ENCODE measurements at regions not wholly inside any gene's neighbourhood (a gene's known extent, or its start where the extent isn't known, plus 50 kb on each side); places are given as distances from the start of the nearest gene placed in this dataset.

DNA sequence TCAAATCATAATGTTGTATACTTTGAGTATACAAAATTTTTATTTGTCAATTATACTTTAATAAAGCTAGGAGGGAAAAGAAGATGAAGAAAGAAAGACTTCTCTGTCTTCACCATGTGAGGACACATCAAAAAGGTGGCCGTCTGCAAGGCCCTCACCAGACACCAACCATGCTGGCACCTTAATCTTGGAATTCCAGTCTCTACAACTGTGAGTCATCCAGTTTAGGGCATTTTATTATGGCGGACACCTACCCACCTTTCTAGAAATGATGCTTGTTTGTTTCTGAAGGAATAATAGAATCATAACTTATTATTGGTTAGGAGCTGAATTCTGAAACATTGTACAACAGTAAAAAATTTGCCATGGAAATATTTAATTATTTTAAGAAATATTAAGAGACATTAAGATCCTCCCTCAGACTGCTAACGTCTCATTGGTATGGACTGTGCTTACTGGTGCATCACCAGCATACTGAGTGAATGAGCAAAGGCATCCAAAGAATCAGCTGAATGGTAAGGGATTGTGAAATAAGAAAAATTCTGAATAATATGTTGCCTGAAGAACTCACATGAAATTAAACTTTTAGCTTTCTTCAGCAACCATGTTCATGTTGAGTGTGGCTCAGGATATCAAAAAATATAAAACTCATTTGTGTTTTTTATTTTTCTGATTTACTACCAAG is 536.6 kb downstream of the HTR7 start:
- peak; percentile 91 for DNase-seq (ENCODE audit: low read depth)

DNA sequence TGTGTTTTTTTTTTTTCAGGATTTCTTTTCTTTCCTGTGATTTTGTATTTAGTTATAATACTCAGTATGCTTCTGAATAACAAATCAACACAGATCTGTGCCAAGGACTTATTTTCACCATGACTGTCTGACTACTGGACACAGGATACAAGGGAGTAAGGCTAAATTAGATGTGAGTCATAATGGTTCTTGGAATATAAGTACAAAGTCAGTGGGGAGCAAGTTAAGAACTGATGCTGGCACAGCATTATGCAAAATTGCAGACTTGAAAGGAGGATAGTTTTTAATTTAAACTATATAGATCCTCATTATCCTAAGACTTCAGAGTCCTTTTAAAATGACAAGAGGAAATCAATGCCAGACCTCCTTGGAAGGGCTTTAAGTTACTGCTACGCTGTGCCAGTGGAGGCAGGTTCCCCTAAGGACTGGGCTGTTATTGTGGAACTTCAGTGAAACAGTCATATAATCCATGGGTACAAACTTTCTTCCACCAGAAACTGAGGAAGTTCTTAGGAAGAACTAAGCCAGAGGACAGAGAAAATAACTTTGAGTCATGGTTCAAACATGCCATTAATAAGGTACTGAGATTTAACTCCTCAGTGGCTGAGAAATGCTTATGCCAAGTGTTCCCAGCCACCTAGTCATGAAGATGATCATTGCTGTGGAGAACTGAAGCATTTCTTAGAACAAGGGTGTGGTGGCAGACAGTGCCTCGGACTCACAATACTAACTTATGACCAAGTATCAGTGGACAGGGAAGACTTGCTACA is 531.2 kb downstream of the HTR7 start:
- peak; percentile 76 for DNase-seq (ENCODE audit: low read depth)

DNA sequence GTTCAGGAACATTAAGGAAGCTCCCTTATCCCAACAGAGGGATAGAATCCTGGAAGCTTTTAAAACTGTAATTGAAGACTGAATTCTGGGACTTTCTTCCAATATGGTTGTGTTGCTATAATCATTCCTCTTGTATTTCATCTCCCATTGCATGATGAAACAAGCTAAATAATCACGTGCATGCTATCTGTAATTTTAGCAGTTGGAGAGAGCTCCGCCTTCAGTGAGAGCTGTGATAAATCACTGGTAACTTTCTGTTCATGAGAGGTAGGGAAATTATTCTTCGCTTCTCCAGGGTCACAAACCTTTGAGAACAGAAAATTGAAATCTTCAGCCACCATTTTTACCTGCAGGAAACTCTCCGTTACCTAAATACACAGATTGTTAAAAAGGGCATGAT is 530.2 kb downstream of the HTR7 start:
- no peak for DNase-seq (ENCODE audit: low read depth)

DNA sequence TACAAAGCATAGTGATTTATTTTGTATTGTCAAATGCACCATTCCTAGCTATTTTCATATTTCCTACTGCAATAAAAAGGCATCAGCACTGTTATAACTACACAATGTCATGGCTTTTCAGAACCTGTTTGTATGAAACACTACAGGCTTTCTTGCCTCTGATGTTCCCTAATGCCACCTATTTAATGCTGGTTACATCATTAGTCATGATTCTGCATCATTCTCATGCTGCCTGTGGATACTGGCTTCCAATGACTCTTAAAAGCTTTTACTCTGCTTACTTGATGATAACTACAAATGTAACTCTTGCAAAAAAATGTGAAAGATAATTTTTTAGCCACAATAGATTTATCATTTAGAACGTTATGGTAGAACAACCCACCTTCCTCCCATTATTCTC is 529.4 kb downstream of the HTR7 start:
- DNase-seq (ENCODE audit: low read depth) = no peak

DNA sequence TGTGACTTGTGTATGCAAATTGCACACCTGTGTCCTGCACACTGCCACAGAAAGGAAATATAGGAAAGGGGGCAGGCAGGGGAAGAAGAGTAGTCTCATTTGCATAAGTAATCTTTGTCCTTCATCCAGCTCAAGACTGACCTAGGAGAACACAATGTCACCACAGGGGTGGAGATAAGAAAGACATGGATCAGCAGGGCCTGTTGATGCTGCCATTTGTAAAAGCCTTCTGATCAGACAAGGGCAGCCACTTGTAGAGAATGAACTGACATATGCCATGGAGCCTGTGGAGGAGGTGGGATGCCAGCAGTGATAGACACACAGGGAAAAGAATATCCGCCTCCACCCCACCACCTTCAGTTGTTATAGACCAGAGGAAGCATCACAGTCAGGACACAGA is 528.9 kb downstream of the HTR7 start:
- DNase-seq (ENCODE audit: low read depth) = no peak

DNA sequence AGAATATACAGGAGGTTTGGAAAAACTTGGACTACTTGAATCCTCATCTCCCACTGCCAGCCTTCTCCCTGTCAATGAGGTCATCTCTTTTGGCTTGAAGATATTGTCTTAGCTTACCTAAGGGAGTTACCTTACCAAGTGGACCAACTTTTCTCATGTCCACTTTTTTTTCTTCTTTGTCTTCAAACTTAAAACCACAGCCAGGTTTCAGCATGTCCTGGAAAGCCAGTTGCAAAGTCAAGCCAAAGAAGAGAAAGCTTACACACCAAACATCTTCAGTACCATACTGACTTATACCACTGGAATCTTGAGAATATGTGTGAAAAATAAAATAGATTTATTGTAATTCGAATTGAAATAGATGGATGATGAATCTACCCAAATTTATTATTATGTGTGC is 520.5 kb downstream of the HTR7 start:
- no peak for DNase-seq (ENCODE audit: low read depth)

DNA sequence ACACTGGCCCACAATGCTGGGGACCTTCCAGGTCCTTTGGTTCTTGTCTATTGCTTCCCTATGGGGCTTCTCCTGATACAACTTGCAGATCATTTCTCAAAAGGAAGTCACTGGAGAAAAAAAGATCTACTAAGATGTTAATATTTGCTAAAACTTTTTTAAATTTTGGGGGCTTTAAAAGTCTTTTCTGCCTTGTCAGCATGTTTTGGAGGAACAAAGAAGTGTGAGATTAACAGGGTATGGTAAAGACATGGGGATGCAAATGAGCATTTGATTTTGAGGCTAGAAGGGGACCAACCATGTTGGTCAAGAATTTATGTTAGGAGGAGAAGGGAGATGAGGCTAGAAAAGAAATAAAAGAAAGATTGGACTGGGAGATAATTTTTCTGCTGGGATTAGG is 515.4 kb downstream of the HTR7 start:
- DNase-seq (ENCODE audit: low read depth) = no peak

DNA sequence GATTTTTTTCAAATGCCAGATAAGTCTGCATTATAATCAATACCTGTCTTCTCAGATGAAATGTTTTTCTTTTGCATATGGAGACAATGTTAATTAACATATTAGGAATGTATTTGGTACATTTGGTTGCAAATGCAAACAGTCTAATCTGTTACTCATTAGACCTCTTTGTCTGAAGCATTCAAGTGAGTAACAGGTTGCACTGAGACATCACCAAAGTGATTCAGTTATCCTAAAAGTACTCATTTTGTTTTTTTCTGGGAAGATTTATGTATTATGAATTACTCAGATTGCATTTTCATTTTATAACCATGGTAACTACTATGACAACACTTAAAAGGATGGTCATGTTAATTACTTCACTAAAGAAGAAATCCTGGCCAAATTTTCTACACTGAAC is 513.6 kb downstream of the HTR7 start:
- DNase-seq (ENCODE audit: low read depth) = no peak

DNA sequence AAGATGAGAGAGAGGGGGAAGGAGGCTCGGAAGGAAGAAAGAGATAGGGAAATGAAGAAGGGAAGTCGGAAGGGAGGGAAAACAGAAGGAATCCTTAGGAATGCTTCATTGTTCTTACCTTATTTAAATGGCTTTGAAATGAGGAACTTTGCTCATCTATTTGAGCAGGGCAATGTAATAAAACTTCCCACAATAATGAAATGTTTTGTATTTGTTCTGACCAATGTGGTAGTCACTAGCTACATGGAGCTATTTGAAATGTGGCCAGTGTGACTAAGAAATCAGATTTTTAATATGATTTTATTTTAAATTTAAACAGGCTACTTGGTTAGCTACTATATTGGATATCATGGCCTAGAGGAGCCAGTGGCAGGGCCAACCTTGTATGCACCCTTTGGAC is 510.6 kb downstream of the HTR7 start:
- no peak for DNase-seq (ENCODE audit: low read depth)

DNA sequence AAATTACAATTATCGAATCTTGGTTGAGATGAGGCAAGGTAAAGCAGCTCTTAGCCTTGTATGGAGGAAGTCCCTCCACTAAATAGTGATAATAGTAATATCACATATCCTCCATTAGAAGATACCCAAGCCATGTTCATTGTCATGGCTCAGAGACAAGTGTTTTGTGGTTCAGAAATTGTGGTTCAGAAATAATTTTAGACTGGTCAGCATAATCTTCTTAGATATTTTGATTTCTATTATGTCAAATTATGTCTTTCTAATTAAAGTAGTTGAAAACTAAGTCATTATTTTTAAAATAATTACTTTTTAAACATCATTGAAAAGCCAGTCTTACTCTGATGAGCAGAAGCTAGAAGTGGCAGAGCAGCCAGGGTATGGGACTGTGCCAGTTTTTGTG is 507.7 kb downstream of the HTR7 start:
- DNase-seq (ENCODE audit: low read depth) = no peak

DNA sequence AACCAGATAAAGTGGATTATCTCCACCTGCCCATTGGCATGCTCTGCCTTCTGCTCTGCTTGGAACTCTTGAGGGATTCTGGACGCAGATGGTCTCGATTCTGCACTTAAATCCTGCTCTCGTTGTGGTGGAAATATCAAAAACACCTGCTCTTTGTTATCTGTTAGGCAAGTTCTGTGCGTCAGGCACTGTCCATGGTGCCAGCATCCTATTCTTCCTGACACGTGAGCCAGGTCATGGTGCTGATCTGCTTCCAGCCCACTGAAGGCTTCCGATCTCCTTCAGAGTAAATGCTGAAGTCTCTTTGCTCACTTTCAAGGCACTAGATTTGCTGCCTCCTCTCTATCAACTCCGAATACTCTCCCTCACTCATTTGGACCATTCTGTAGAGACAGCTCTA is 505.6 kb downstream of the HTR7 start:
- DNase-seq (ENCODE audit: low read depth) = peak; percentile 21

DNA sequence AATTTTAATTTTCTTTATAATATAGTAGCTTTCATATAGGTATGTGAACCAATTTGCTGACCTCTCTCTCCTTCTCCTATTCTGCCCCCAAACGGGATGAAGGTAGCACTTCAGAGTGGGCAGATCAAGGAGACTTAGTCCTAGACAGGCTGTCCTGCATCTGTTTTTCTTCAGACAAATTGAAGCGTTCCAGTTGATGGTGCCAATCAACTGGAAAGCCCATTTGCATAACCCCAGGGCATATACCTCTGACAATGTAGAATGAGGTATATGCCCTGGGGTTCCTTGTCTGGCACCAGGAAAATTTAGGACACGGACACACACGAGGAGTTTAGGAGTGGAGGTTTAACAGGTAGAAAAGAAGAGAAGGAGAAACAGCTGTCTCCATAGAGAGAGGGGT is 502.9 kb downstream of the HTR7 start:
- no peak for DNase-seq (ENCODE audit: low read depth)

DNA sequence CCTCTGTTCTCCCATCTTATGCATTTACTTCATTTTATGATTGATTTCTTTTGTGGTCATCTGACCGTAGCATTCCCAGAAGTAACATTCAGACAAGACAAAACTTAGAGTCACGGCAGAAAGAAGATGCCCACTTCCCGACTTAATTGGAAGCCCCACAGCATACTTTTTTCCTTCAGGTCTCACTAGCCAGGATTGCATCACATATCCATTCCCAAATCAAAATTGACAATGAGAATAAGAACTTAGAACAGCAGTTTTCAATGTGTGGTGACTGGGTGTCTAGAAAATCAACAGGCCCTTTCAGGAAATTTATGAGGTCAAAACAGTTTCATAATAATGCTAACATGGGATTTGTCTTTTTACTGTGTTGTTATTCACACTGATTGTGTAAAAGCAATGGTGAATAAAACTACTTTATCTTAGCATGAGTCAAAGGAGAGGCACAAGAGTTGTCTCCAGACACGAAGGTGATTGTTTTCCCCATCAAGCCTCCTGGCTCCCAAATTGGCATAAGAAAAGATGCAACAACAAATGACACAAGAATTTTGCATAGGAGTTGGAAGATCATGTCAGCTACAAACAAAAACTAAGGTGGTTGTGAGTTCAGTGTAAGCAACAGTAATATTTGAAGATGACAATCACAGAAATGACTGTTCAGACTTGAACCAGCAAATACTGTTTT is 493.9 kb downstream of the HTR7 start:
- DNase-seq (ENCODE audit: low read depth) = no peak

DNA sequence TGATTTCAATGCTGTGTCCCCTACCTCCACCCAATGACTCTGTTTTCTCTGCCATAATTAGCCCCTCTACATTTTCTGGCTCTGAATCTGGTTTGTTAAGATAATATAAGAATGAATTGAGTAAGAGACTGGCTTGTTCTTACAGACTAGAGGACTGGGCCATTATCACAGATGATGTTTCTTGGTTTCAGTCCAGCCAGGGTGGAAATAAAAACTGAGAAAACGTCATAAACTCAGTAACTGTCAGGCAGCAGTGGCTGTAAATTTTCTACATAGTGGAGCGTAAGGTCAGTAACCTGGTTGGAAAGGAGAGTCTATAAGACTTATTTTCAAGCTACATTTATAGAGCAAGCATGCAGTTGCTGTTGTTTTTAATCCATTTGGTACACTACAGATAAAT is 485.4 kb downstream of the HTR7 start:
- peak; percentile 4 for DNase-seq (ENCODE audit: low read depth)

DNA sequence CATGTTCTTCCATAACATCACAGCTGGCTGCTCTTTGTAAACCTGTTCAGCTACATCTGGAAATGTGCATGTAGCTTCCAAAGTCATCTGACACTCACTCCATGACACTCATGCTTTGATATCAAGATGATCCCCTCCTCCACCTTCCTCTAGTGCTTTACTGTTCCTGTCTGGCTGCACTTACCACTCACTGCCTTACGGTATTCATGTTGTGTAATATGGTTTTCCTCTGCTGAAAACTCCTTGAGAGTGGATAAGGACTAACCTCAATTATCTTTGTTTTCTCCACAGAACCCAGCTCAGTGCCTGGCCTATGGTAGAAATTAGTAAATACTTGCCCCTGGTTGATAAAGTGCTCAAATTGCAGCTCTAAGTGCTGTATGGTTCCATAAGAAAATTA is 483.9 kb downstream of the HTR7 start:
- DNase-seq (ENCODE audit: low read depth) = peak; percentile 54

DNA sequence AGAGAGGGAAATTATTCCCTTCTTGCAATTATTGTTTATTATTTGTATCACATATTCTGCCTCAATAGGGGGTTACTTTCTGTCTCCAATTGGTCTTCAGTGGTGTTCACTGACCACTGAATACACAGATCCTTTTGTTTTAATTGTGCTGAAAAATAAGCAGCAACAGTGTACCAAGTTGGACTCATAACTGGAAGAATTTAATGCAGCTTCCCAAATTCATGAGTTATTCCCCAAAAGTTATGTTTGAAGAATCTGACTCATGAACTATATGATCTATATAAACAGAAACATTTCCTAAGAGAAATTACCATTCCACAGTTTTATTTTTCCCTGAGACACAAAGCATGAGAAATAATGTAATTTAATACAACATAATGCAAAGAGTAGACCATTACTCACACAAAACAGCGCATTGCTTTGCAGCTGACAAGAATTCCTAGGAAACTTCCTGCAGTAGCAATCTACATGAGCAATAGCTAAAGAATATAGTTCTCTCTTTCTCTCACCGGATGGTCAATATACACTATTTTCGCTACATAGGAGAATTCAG is 479.2 kb downstream of the HTR7 start:
- DNase-seq (ENCODE audit: low read depth) = peak; percentile 42

DNA sequence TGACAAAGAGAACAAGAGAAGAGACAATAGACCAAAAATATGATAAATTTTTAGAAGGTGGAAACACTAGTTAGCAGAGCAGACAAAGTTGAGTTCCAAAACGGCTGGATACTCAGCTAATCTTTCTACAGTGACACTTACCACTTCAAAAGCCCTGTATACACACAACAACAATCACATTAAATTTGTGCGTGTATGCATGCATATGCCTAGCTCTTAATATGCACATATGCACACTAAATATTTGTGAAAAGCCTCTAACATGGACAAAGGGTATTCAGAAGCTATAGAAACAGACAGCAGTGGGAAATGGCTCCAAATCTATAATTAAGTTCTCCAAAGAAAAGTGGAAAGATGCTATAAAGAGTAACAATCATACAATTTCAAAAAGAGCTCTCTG is 476.4 kb downstream of the HTR7 start:
- no peak for DNase-seq (ENCODE audit: low read depth)

DNA sequence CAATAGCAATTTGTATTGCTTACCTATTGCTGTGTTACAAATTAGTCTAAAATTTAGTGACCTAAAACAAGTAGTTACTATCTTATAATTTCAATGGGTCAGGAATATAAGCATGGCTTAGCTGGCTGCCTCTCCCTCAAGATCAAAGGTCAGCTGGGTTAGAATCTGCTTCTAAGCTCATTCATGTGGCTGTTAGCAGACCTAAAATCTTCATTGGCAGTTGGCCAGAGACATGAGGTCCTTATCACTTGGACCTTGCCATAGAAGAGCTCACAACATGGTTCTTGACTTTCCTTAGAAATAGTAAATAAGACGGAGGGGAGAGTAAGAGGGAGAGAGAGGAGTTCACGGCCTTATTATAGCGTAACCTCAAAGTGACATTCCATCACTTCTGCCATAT is 468.0 kb downstream of the HTR7 start:
- no peak for DNase-seq (ENCODE audit: low read depth)

DNA sequence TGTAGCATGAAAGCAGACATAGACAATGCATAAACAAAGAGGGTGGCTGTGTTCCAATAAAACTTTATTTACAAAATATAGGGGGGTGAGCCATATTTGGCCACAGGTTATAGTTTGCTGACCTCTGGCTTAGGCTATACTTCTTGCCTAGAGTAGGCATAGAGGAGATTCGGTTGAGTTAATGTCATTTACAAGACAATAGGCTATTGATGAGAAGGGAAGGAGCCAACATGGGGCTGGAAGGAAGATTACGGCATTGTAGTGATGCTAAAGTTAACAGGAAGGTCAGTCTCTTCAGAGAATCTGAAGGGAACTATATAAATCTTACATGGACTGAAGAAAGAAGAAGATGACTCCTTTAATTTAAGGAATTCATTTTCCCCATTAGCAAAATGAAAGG is 463.5 kb downstream of the HTR7 start:
- DNase-seq (ENCODE audit: low read depth) = no peak

DNA sequence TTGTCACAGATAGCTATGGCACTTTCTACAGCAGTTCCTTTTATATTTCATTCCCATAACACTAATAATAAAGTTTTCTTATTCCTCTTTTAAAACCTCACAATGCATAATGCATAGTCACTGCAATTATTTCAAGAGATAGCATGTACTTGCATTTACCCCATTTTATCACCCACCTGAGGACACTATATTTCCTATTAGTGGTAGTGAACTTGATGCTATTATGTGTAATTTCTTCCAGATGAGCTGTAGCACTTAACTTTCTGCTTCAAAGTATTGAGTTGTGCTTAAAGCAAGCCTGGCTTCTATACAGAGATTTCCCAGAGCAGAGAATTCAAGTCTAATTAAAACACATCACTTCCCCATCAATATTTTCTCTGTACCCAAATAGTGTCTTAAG is 461.1 kb downstream of the HTR7 start:
- no peak for DNase-seq (ENCODE audit: low read depth)

DNA sequence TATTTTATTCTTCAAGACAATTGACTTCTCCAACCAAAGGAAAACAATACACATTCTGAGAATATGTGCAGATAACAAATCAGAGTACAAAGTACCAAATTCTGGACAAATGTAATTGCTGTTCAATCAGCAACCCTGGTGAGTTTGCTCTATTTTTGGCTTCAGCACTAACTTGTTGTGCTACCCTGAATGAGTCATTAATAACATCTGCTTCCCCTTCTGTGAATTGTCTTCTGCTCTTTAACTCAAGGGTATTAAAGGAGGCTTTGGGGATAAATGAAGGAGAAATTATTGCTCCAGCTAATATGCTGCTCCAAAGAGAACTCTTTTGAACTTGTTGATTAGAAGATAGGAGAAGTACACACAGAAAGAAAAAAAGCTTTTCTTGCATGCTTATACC is 459.3 kb downstream of the HTR7 start:
- DNase-seq (ENCODE audit: low read depth) = peak; percentile 51

DNA sequence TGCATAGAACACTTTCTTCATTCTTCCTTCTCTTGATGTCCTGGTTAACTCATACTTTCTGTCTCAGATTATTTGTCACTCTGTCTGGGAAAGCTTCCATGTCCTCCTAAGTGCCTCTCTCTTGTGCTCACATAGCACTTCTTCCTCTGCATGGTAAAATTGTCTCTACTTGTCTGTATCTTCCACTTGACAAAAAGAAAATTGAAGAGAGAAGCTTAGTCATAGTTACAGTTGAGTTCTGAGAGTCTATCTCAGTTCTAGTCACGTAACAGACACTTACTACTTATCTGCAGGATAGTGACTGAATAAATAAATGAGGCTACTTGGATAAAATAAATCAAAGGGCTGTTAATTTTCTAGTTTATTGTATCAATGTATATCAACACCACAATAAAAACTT is 458.1 kb downstream of the HTR7 start:
- DNase-seq (ENCODE audit: low read depth) = no peak

All from iris pigment epithelial cell (primary cell).